PC-3 (cell line): ENCODE measurements at regions not wholly inside any gene's neighbourhood (a gene's known extent, or its start where the extent isn't known, plus 50 kb on each side); places are given as distances from the start of the nearest gene placed in this dataset.

Experiments
- CTCF ChIP-seq: fragments of 300-600 bp; sonication (generic); conservative IDR thresholded peaks from 2 replicates; pipeline ENCODE4 v1.5.1; 2017; ENCODE audit warnings: antibody characterized with exemption, low read depth, mild to moderate bottlenecking, low read length
- EZH2 ChIP-seq: fragments of 300-600 bp; sonication (generic); IDR thresholded peaks from one replicate; pipeline ENCODE4 v1.6.1; 2017; ENCODE audit warnings: antibody characterized with exemption, mild to moderate bottlenecking, low read length; ENCODE audit not compliant: unreplicated experiment
- EZH2phosphoT487 ChIP-seq: fragments of 300-600 bp; sonication (generic); IDR thresholded peaks from 2 replicates; pipeline ENCODE4 v1.6.1; 2018; ENCODE audit warnings: mild to moderate bottlenecking, antibody characterized with exemption, low read length, borderline replicate concordance

GRCh38 chr10:110415809-110416208 is 81.9 kb upstream of the DUSP5 start:
- TF ChIP-seq CTCF: no peak
- no peak for TF ChIP-seq EZH2
- TF ChIP-seq EZH2phosphoT487: no peak
